Fibroblast of lung (primary cell): ENCODE measurements at regions not wholly inside any gene's neighbourhood (a gene's known extent, or its start where the extent isn't known, plus 50 kb on each side); places are given as distances from the start of the nearest gene placed in this dataset.

Experiments
- CTCF ChIP-seq, 2 donors: IDR thresholded peaks in 1 of 2; conservative IDR thresholded peaks in 1 of 2; 1 replicate in 1 of 2; 2 replicates in 1 of 2; pipeline ENCODE4 v1.5.1; 2011 to 2012; ENCODE audit warnings: low read length in 2 of 2, control low read depth in 1 of 2, inconsistent platforms in 1 of 2, low read depth in 1 of 2, mild to moderate bottlenecking in 1 of 2
- EZH2 ChIP-seq: IDR thresholded peaks from 2 replicates; pipeline ENCODE4 v1.5.1; 2012; ENCODE audit warnings: low read length, control low read depth, mild to moderate bottlenecking; ENCODE audit errors: missing control alignments

- no peak for TF ChIP-seq CTCF (conservative IDR thresholded peaks at IDR 0.05 in 1 of 2, IDR thresholded peaks at IDR 0.05 in 1 of 2; ENCODE audit: low read depth in 1 of 2, low read length in 2 of 2)
- TF ChIP-seq EZH2, result no peak
Measured at GRCh38 chr10:6924166-6924565, 344.1 kb upstream of the PRKCQ start.
